ENCODE measurements at regions not wholly inside any gene's neighbourhood (a gene's known extent, or its start where the extent isn't known, plus 50 kb on each side); places are given as distances from the start of the nearest gene placed in this dataset.

DNA sequence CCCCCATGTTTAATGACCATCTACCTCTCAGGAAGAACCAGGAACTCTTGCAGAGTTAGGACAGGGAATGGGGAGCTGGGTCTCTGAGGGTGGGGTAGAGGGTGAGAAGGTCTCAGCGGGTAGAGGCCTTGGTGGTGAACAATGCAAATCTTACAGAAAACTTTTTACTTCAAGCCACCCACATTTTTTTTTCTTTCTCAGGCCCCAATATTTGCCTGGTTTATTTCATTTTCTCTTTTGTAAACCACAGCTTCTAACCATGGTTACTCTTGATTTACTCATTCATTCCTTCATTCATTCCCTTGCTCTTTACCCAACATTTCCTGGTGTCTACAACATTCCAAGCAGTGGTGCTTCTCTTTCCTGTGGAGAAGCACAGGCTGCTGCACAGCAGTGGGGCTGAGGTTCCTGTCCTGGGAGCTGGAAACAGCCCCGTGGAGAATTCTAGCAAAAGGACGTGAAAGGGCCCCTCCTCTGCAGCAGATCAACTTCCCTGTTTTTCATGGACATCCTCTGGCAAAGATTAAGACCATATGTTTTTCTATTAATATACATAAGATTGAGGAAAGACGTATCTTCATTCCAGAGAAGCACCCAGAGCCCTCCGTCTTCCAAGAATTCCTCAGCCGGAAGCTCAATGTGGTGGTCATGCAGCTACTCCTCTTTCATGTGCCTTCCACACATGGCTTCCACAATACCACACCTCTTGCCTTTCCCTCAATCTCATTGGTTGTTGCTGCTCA, 224.4 kb upstream of the SESN3 start:
- FAIRE-seq = no peak
- DNase-seq (ENCODE audit: extremely low spot score, insufficient read length, low read depth) = no peak

DNA sequence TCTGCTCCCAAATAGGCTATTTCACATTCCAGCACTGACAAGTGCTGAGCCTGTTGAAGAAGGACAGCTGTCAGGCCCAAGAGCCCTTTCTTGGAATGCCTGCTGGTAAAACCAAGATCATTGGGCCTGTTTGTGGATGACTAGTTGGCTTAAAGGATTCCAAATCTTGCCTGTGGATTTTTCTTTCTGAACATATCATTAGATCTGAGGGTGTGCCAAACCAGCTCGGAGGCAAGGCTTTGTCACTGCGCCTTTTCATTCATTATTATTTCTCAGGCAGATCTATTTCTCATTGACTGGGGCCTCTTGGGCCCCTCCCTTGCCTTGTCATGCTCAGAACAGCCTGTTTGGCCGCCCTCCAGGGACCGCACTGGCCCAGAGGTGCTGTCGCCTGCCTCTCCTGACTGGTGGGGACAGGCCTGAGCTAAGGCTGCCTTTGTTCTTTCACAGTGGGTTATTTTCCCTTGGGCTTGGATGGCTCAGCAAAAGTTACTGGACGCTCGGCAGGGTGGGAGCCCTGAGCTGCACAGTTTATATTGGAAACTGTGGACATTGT, 222.7 kb upstream of the SESN3 start:
- no peak for FAIRE-seq
- DNase-seq (ENCODE audit: extremely low spot score, insufficient read length, low read depth) = no peak

DNA sequence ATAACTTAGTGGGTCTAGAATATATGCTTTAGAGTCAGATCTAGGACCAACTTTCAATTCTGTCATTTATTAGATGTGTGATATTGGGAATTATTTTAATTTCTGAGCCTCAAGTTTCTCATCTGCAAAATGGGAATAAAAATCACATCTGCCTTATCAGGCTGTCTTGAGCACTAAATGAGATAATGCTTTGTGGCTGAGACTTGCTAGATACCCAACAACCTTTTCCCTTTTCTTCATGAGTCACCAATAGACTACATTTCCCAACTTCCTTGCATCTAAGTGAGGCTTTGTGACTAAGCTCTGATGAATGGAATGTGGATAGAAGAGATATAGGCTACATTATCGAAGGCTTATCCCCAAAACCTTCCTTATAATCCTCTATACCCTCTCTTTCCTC, 220.7 kb upstream of the SESN3 start:
- DNase-seq (ENCODE audit: extremely low spot score, insufficient read length, low read depth) = no peak

DNA sequence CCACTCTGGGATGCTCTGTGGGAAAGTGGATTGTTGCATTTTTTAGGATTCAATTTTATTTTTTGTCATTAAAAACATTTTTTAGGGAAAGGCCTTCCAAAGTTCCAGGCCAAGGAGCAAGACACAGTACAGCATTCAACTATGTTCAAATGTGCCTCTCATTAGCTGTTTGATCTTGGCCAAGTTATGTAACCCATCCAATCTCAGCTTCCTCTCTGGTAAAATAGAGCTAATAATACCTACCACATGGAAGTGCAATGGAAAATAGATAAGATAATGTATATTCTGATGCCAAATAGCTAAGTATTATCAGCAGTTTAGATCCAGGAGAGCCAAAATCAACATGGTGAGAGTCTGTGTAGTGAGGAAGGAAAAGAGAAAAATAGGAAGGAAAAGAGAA, 220.3 kb upstream of the SESN3 start:
- DNase-seq (ENCODE audit: extremely low spot score, insufficient read length, low read depth) = no peak
- FAIRE-seq = no peak

More for the DNA sequence above, 220.7 kb upstream of the SESN3 start:
- no peak for FAIRE-seq

DNA sequence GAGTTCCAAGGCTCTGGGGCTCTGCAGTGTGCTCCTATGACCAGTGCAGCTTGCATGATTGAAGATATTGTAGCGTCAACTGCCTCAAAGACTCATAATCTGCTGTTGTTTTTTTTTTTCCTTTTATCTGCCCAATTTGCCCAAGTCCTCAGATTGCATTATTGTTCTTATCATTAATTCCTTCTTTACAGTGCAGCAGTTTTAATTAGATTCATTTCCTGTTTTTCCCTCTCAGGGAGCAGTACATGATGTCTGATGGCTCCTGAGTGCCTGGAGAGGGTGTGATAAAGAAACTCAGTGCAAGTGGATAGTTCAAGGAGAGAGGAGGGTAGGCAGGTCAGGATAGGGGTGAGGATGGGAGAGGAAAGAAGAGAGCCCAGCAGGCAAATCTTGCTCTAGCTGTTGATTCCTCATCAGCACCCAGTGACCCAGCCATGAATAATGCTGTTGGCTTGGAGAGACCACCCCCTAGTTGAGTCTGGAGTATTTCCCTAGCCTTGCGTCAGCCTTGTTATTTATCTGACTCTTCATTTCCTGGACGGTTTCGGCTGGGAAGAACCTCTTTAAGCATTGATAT, 219.6 kb upstream of the SESN3 start:
- DNase-seq (ENCODE audit: extremely low spot score, insufficient read length, low read depth) (no peak), FAIRE-seq (no peak)

DNA sequence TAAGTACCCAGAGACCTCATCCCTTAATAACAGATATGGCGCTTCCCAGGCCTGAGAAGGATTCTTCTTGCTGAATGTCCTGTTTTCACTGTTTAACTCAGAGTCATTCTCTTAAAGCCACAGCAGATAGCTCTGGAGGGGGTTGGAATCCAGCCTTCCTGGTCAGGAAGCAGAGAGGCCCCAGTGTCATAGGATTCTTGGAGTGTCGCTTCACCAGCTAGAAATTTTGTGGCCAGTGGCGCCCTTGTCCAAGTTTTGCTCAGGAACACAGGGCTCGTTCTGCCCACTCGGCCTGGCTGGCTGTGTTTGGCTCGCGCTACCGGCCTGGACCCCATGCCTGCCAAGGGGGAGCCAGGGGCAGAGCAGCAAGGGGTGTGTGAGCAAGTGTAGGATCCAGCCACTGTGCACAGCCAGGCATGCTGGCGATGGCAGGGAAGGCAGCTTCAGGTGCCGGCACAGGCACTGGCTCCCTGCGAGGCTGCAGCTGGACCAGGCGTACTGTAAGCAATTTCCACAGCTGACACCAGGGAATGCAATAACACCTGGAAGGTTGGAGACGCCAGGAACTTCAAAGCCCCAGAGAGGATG, 214.8 kb upstream of the SESN3 start:
- FAIRE-seq = no peak
- no peak for DNase-seq (ENCODE audit: extremely low spot score, insufficient read length, low read depth)

DNA sequence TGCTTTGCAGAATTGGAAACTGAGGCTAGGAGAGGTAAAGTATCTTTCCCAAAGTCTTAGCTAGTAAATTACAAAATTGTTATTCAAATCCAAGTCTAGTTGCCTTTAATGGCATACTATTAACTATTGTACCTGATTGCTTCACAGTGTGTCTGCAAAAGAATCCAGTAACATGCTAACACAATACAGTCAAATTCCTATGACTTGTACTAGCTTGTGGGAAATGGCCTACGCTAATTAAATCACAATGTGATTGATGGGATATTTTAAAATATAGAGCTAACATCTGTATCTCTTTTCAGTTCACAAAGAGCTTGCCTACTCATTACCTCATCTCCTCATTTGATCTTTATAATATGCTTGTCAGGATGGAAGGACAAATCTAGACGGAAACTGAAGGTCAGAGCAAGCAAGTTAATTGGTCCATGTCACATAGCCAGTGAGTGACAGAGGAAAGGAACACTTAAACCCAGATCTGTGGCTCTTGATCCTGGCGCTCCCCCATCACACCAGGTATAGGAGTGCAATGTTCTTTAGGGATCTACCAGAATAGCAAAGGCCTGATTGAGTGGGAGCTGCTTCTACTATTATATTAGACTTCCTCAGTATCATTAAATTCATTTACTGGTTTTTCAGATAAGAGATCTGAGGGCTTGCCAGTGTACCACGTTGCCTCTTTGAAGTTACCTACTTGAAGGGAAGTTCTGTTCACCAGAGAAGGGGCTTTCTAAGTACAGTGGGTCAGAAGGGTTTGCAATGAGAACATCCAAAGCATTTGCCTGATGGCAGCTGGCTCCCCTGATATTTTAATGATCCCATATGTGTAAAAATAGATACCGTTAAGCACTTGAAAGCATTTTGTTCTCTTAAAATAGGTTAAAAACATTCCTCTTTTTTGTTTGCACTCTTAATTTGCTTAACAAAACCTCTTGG, 213.6 kb upstream of the SESN3 start:
- DNase-seq (ENCODE audit: extremely low spot score, insufficient read length, low read depth) = no peak
- no peak for FAIRE-seq

DNA sequence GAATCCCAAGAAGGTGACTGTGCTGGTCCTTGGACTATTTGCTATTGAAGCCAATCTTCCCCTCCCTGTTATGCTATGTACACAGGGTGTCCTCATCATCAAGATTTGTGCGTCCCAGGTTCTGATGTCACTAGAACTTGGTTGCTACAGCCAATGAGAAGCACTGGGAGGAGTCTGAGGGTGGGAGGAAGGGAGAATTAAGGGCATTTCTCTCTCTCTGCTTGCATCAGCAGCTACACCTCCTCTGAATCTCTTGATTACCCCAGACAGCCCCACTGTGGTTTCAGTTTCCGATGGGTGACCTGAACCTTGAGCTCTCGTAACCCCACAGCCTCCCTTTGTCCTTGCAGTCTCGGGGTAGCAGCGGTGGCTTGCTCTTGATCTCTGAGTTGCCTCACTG, 212.4 kb upstream of the SESN3 start:
- DNase-seq (ENCODE audit: extremely low spot score, insufficient read length, low read depth) = peak; percentile 25
- peak; percentile 41 for FAIRE-seq

DNA sequence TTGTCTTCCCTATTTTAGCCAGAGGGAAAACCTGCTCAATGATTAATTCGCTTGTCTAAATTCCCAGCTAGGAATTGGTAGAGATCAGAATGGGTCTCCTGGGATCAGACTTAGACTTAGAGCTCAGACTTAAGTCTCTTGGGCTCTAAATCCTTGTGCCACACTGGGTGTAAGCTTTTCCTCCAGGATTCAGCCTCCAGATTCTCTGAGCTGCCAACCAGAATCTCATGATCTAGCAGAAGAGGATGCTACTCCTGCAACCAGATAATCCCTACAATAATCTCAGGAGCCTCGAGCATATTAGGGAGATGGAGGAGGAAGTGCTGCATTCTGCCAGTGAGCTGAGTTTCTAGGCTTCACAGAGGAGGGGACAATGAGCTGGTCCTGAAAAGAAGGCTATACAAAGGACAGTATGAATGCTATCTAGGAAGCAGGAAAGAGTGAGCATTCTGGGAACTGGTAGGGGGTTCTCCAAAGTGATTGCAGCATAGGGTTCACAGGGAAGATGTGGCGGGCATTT, 211.6 kb upstream of the SESN3 start:
- FAIRE-seq (no peak), DNase-seq (ENCODE audit: extremely low spot score, insufficient read length, low read depth) (no peak)

DNA sequence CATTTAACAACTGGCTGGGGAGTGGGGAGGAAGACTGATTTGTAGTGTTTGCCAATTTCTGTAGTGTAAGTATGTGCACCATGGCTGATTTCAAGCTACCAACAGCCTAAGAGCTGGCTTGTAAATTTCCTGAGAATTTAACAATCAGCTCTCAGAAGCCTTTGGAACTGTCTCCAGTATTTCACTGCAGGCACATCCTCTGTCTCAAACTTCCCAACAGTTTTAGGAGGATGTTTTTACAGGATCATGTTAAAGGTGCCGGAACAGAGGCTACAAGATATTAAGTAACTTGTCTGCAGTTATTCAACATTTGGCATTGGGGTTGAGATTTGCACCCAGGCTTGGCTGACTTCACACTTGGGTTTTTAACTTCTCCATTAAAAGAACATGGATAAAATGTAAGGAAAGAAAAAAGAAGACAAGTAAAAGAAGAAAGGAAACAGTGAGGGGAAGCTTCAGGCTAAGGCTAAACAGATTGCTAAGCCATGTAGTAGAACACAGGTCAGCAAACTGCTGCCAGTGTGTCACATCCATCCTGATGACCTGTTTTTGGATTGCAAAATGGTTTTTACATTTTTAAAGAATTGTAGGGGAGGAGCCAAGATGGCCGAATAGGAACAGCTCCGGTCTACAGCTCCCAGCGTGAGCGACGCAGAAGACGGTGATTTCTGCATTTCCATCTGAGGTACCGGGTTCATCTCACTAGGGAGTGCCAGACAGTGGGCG, 204.8 kb upstream of the SESN3 start:
- no peak for DNase-seq (ENCODE audit: extremely low spot score, insufficient read length, low read depth)
- FAIRE-seq = no peak

DNA sequence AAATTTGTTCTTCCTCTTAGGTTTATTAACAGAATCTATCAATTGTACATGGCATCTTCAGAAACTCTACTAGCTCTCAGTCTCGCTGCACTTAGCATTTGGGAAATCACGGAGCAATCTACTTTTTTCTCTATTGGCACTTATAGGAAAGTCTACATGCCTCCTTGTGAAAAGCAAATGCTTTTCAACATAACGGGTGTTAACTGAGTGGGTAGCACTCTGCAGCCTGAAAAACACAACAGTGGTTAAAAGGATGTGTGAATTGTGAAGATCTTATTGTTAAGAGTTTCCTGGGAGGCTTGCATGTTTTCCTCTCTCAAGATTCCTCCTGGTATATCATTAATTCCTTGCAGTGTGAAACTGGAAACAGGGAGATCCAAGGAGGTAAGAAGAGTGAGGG, 204.2 kb upstream of the SESN3 start:
- FAIRE-seq (no peak), DNase-seq (ENCODE audit: extremely low spot score, insufficient read length, low read depth) (no peak)

DNA sequence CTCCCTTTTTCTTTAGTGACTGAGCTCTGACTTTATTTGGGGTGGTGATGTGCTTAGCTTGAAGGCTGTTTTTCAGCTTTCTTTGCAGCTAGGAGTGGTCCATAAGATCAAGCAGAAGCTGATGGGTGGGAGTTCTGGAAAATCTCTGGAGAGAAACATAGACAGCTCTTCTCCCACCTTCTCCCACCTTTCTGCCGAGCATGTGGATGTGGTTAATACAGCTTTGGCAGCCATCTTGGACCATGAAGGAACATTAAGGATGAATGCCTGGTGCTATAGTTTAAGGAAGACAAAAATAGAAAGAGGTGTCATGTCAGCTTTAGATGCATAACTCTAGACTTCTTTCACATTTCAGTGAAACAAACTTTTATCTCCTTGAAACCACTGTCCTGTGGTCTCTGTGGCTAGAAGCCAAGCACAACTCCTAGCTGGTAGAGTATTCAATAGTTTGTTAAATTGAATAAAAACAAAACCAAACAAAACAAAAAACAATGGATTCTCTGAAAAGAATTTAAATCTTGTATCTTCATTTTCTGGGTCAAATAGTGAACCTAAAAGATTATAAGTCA, 203.6 kb upstream of the SESN3 start:
- DNase-seq (ENCODE audit: extremely low spot score, insufficient read length, low read depth) = no peak

DNA sequence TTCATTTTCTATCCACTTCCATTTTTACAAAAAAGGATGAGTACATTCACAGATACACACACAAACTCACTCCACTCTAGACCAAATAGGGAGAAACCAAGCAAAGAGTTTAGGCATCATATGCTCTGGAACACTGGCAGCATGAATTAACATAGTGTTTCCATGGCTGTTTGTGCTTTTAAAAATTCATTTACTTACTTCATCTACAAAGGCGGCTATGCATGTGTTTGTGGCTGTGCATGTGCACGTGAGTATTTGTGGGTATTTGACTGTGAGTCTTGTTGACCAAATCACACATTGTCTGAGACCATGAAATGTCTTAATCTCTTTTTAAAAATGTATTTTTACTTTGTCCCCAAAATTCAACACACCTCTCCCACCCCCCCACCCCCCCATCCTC, 203.0 kb upstream of the SESN3 start:
- DNase-seq (ENCODE audit: extremely low spot score, insufficient read length, low read depth) = no peak
- FAIRE-seq = no peak

More for the DNA sequence above, 203.6 kb upstream of the SESN3 start:
- FAIRE-seq = no peak

DNA sequence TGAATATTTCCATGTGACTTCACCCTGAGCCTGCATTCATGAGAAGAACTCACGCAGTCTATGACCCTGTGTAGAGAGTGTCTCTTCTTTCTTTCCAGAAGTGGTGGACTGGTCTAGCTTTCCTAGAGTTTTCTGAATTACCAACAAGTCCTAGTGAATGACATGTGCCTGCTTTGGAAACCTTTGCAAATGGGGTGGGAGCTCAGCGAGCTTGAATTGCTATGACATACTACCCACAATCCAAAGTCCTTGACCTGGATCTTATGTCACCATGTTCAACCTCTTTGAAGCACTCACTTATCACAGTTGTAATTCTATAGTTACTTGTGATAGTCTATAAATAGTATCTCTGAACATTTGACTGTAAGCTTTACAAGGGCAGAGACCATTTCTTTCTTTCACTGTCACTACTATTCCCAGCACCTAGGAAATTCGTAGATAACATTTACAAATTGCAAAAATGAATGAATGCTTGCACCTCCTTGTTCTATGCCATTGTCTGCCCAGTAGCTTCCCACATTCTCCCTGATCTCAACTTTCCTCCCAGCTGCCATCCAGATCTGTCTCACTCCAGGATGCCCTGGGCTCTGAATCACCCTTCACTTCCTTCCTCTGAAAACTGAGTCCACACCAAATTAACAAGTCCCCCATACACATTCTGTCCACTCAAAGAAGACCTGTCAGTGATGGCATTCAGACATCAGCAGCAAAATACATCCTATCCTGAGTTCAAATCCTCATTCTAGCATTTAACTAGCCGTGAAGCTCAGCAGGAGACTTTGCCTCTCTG, 201.9 kb upstream of the SESN3 start:
- FAIRE-seq = no peak
- no peak for DNase-seq (ENCODE audit: extremely low spot score, insufficient read length, low read depth)

DNA sequence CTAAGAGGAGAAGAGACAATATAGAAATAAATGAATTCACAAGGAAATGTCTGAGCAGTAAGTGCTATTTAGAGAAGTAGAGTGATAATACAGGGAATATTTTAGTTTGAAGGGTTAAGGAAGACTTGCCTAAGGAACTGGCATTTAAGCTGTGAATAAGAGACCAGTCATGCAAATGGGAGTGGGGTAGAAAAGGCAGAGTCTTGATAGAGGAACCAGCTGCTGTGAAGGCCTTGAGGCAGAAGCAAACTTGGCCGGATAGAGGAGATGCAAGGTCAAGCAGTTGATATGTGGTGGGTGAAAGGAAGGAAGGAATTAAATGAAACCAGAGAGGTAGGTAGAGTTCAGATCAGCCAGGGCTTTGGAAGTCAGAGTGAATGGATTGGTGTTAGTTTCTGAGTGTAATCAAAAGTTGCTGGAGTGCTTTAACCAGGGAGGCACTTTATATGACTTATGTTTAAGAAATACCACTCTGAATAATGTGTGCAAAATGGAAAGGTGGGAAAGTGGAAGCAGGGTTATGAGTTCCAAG, 198.4 kb upstream of the SESN3 start:
- no peak for FAIRE-seq
- no peak for DNase-seq (ENCODE audit: extremely low spot score, insufficient read length, low read depth)

DNA sequence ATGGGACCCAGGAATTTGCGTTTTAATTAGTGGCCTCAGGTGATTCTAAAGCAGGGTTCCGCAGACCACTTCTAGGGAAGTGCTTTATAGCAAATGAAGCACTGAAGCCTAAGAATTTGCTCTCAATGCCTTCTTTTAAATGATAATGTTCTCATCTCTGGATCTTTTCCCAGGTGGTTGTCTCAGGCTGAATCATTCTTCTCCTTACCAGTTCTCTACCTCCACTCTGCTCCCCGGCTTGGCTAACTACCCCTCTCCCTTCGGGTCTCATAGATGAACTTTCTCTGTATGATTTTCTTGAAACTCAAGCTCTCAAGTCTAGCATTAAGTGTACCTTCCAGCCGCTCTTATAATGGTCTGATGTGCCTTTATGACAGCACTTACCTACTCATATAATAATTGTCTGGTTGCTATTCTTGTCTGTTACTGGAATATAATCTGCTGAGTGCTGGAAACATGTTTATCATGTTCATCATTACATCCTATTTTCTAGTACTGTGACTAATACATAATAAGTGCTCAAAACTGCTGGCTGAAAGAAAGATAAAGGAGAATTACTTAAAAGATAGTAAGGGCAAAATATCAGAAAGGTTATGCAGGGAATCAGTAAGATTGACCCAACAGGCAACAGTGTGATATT, 195.9 kb upstream of the SESN3 start:
- FAIRE-seq (no peak), DNase-seq (ENCODE audit: extremely low spot score, insufficient read length, low read depth) (no peak)

DNA sequence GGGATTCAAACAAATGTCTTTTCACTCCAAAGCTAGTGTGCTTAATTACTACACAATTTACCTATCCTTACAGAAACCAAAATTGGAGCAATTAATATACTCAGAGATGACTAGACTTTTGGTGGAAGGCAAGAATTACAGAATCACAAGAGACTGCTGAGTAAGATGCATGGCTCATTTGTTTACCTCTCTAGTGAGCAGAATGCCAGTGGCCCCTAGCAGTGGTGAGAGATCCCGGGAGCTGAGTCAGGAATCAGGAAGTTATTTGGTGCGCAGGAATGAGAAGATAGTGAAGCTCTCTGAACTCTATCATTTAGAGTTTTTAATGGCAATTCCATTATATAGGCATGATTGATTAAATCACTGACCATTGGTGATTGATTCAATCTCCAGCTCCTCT, 188.9 kb upstream of the SESN3 start:
- FAIRE-seq (no peak), DNase-seq (ENCODE audit: extremely low spot score, insufficient read length, low read depth) (no peak)

DNA sequence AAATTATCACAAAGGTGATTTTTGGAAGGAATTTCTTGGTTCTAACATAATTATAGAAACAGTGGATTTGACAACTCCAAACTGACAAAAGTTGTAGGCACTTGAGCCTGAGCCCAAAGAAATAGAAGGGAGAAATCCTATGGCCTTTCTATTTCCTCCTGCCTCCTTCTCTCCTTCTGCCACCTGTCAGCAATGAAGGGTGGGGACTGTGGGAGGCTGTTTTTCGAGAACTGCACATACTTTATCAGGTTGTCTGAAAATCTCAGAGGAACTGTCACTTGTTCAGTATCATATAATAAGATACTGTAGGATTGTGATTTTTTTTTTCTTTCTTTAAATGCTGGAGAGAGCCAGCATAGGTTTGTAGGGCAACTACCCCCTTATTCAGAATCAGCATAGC, 187.9 kb upstream of the SESN3 start:
- DNase-seq (ENCODE audit: extremely low spot score, insufficient read length, low read depth) (no peak), FAIRE-seq (no peak)

Measured in GM18507 (cell line).